ENCODE measurements at regions not wholly inside any gene's neighbourhood (a gene's known extent, or its start where the extent isn't known, plus 50 kb on each side); places are given as distances from the start of the nearest gene placed in this dataset.

DNA sequence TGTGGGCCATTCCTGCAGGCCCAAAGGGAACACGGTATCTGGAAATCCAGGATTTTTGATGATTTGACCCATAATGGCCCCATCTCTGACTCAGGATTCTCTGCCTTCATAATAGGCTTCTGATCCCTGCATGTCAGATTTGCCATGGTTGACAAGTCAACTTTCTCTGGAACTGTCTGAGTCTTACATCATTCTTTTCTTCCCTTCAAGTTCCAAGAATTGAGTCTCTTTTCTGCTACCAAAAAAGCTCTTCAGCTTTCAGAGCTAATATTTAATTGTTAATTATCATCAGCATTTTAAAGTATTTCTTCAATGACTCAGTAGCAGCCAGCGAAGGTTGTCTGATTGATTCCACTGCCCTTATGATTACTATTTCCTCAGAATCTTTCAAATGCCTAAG lies 244.4 kb upstream of the COL8A1 start:
- intact Hi-C loops (cut with micrococcal nuclease; ENCODE audit: unreplicated experiment), result no loop called here
- no peak overlapping the region for H3K27ac ChIP-seq (ENCODE audit: low read depth, low read length, poor library complexity, severe bottlenecking)
- POLR2A ChIA-PET (ENCODE audit: low non-redundant PET), result no interaction called here
- H3K36me3 ChIP-seq (ENCODE audit: insufficient read depth, low read length, poor library complexity, severe bottlenecking), result no peaks in the 10 kb centered on the region
- H3K9me3 ChIP-seq (ENCODE audit: low read depth, low read length, poor library complexity, severe bottlenecking), result peaks cover 10% of the 10 kb centered on the region
- no peak for DNase-seq (ENCODE audit: low spot score)
- H3K4me1 ChIP-seq (ENCODE audit: insufficient read depth, low read length, poor library complexity, severe bottlenecking), result no peaks in the 10 kb centered on the region
- no TSS peak for BruUV-seq (replicated peaks)
- H3K27me3 ChIP-seq (replicated peaks; ENCODE audit: insufficient read depth, low read depth, low read length, poor library complexity), result no peaks in the 10 kb centered on the region
- CTCF ChIA-PET, result no interaction called here
- no peak overlapping the region for H3K4me3 ChIP-seq (ENCODE audit: low read depth, low read length, poor library complexity, severe bottlenecking)
- TF ChIP-seq EZH2 (IDR thresholded peaks at IDR 0.05; ENCODE audit: borderline replicate concordance, low read depth, low read length, poor library complexity, severe bottlenecking) (no peak), CTCF (conservative IDR thresholded peaks at IDR 0.05; ENCODE audit: low read depth, low read length) (no peak)

- TF ChIP-seq EZH2 (IDR thresholded peaks at IDR 0.05; ENCODE audit: borderline replicate concordance, low read depth, low read length, poor library complexity, severe bottlenecking) (no peak), CTCF (conservative IDR thresholded peaks at IDR 0.05; ENCODE audit: low read depth, low read length) (no peak)
- H3K4me1 ChIP-seq (ENCODE audit: insufficient read depth, low read length, poor library complexity, severe bottlenecking), result peaks cover 4% of the 10 kb centered on the region
- POLR2A ChIA-PET (ENCODE audit: low non-redundant PET), result no interaction called here
- no peaks in the 10 kb centered on the region for H3K27me3 ChIP-seq (replicated peaks; ENCODE audit: insufficient read depth, low read depth, low read length, poor library complexity)
- CTCF ChIA-PET, result no interaction called here
- no TSS peak for BruUV-seq (replicated peaks)
- H3K9me3 ChIP-seq (ENCODE audit: low read depth, low read length, poor library complexity, severe bottlenecking), result no peaks in the 10 kb centered on the region
- DNase-seq (ENCODE audit: low spot score), result peak; percentile 15
- H3K4me3 ChIP-seq (ENCODE audit: low read depth, low read length, poor library complexity, severe bottlenecking), result no peak overlapping the region
- no peak overlapping the region for H3K27ac ChIP-seq (ENCODE audit: low read depth, low read length, poor library complexity, severe bottlenecking)
- no peaks in the 10 kb centered on the region for H3K36me3 ChIP-seq (ENCODE audit: insufficient read depth, low read length, poor library complexity, severe bottlenecking)
- intact Hi-C loops (cut with micrococcal nuclease; ENCODE audit: unreplicated experiment), result no loop called here
Measured at GRCh38 chr3:99388780-99389179, 249.6 kb upstream of the COL8A1 start.

GRCh38 chr3:99384596-99384995 lies 253.8 kb upstream of the COL8A1 start:
- Histone ChIP-seq H3K4me3 (ENCODE audit: low read depth, low read length, poor library complexity, severe bottlenecking) (no peak overlapping the region), H3K36me3 (ENCODE audit: insufficient read depth, low read length, poor library complexity, severe bottlenecking) (no peaks in the 10 kb centered on the region), H3K4me1 (ENCODE audit: insufficient read depth, low read length, poor library complexity, severe bottlenecking) (peaks cover 4% of the 10 kb centered on the region), H3K27ac (ENCODE audit: low read depth, low read length, poor library complexity, severe bottlenecking) (no peak overlapping the region), H3K27me3 (replicated peaks; ENCODE audit: insufficient read depth, low read depth, low read length, poor library complexity) (no peaks in the 10 kb centered on the region), H3K9me3 (ENCODE audit: low read depth, low read length, poor library complexity, severe bottlenecking) (no peaks in the 10 kb centered on the region)
- DNase-seq (ENCODE audit: low spot score), result no peak
- ChIA-PET CTCF (no interaction called here), POLR2A (ENCODE audit: low non-redundant PET) (no interaction called here)
- TF ChIP-seq EZH2 (IDR thresholded peaks at IDR 0.05; ENCODE audit: borderline replicate concordance, low read depth, low read length, poor library complexity, severe bottlenecking) (no peak), CTCF (conservative IDR thresholded peaks at IDR 0.05; ENCODE audit: low read depth, low read length) (no peak)
- no TSS peak for BruUV-seq (replicated peaks)
- intact Hi-C loops (cut with micrococcal nuclease; ENCODE audit: unreplicated experiment), result no loop called here
